ENCODE measurements at regions not wholly inside any gene's neighbourhood (a gene's known extent, or its start where the extent isn't known, plus 50 kb on each side); places are given as distances from the start of the nearest gene placed in this dataset.

GRCh38 chr1:56436296-56436695 lies 143.1 kb downstream of the PLPP3 start:
- BruUV-seq (replicated peaks): no TSS peak
- Histone ChIP-seq H3K9ac (ENCODE audit: control insufficient read depth, insufficient read depth, low read length) (no peak overlapping the region), H3K4me3 (no peak overlapping the region), H3K4me1 (ENCODE audit: control insufficient read depth, insufficient read depth, low read length) (no peaks in the 10 kb centered on the region; the same call in 1 of the 2 replicates), H3K36me3 (ENCODE audit: control insufficient read depth in 2 of 2, insufficient read depth in 2 of 2, low read length in 1 of 2) (no peaks in the 10 kb centered on the region), H3K9me3 (replicated peaks; ENCODE audit: control insufficient read depth, insufficient read depth, low read length) (no peaks in the 10 kb centered on the region), H3K27me3 (replicated peaks in 1 of 2; ENCODE audit: control insufficient read depth in 2 of 2, insufficient read depth in 2 of 2, low read length in 1 of 2) (no peaks in the 10 kb centered on the region), H2AFZ (ENCODE audit: control insufficient read depth, low read depth, low read length) (no peak overlapping the region), H3K79me2 (ENCODE audit: control insufficient read depth, insufficient read depth, low read length) (no peaks in the 10 kb centered on the region), H3K27ac (ENCODE audit: control insufficient read depth, insufficient read depth) (no peak overlapping the region), H4K20me1 (ENCODE audit: control insufficient read depth, insufficient read depth) (no peaks in the 10 kb centered on the region), H3K4me2 (ENCODE audit: control insufficient read depth, insufficient read depth) (no peak overlapping the region)
- DNase-seq (ENCODE audit: low read depth, low spot score): no peak
- FAIRE-seq: no peak
- WGBS (ENCODE audit: insufficient coverage, insufficient replicate concordance, low lambda C conversion rate, missing lambda C conversion rate): 28% methylated on average over 4 of the region's 4 CpGs
- POLR2A ChIA-PET: interaction anchor here (0.6 to 1.5 kb wide), 3 partner anchors 11 to 34 kb away, joined by 3 to 4 read pairs (median 3); no protein-coding TSS in a partner anchor
- no peak for ATAC-seq
- in situ Hi-C loops (cut with MboI) (no loop called here), intact Hi-C loops (cut with micrococcal nuclease; ENCODE audit: unreplicated experiment) (no loop called here)
- SMC1A ChIA-PET (ENCODE audit: uncharacterized antibody, unreplicated experiment): interaction anchor here (1.0 to 1.8 kb wide), 6 partner anchors 16 to 150 kb away, joined by 3 to 5 read pairs (median 4); no protein-coding TSS in a partner anchor
- CTCF ChIA-PET: interaction anchor here (0.9 to 2.7 kb wide), 4 partner anchors 14 to 141 kb away, joined by 3 to 8 read pairs (median 3); no protein-coding TSS in a partner anchor
- RAD21 ChIA-PET (ENCODE audit: unreplicated experiment): interaction anchor here (1.6 kb wide), 1 partner anchor 139 kb away, joined by 4 read pairs; no protein-coding TSS in a partner anchor
- TF ChIP-seq ZNF24 (IDR thresholded peaks at IDR 0.05) (0 out of 2 replicates have a peak, but pooled peaks have one; percentile 18), IKZF2 (IDR thresholded peaks at IDR 0.05) (no peak), SUPT20H (IDR thresholded peaks at IDR 0.05; ENCODE audit: borderline replicate concordance, control insufficient read depth, low read depth, low read length) (no peak), ZBTB33 (IDR thresholded peaks at IDR 0.05) (no peak), BCL3 (IDR thresholded peaks at IDR 0.05; ENCODE audit: borderline replicate concordance, insufficient read depth, low read depth, low read length, poor library complexity, severe bottlenecking) (no peak), KAT2A (conservative IDR thresholded peaks at IDR 0.05; ENCODE audit: control insufficient read depth, low read depth, low read length) (no peak)
- TF ChIP-seq, protein P1, sequence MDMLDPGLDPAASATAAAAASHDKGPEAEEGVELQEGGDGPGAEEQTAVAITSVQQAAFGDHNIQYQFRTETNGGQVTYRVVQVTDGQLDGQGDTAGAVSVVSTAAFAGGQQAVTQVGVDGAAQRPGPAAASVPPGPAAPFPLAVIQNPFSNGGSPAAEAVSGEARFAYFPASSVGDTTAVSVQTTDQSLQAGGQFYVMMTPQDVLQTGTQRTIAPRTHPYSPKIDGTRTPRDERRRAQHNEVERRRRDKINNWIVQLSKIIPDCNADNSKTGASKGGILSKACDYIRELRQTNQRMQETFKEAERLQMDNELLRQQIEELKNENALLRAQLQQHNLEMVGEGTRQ (IDR thresholded peaks at IDR 0.05; ENCODE audit: borderline replicate concordance, low read depth, low read length): no peak
- TF ChIP-seq, protein P2, sequence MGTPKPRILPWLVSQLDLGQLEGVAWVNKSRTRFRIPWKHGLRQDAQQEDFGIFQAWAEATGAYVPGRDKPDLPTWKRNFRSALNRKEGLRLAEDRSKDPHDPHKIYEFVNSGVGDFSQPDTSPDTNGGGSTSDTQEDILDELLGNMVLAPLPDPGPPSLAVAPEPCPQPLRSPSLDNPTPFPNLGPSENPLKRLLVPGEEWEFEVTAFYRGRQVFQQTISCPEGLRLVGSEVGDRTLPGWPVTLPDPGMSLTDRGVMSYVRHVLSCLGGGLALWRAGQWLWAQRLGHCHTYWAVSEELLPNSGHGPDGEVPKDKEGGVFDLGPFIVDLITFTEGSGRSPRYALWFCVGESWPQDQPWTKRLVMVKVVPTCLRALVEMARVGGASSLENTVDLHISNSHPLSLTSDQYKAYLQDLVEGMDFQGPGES (IDR thresholded peaks at IDR 0.05): no peak
